AG08395 (cell line): ENCODE measurements at regions not wholly inside any gene's neighbourhood (a gene's known extent, or its start where the extent isn't known, plus 50 kb on each side); places are given as distances from the start of the nearest gene placed in this dataset.
"Not testable (repeated sequence)": the region's sequence is repeated elsewhere in the genome, so short reads cannot be mapped to it uniquely, and the experiment has no call there.

Source experiments
- DNase-seq: peaks from one replicate; pipeline ENCODE4 v3.0.0; 2012; ENCODE audit warnings: mixed read lengths, low spot score

DNA sequence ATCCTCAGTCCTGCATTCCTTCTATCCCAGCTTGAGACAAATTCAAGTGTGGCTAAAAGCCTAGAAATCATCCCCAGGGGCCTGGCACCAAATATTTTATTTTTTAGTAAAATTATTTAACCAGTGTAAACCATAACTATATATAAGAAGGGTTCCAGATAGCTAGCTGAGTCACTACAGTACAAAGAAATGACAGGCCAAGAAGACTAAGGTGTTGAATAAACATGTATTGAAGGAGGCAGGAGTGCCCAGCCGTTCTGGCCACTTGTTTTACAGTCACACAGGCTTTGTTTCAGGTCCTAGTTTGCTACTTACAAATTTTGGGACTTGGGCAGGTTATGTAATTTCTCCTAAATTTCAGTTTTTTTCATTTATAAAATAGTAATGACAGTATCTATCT lies 225.9 kb upstream of the PITX2 start:
- no peak for DNase-seq

DNA sequence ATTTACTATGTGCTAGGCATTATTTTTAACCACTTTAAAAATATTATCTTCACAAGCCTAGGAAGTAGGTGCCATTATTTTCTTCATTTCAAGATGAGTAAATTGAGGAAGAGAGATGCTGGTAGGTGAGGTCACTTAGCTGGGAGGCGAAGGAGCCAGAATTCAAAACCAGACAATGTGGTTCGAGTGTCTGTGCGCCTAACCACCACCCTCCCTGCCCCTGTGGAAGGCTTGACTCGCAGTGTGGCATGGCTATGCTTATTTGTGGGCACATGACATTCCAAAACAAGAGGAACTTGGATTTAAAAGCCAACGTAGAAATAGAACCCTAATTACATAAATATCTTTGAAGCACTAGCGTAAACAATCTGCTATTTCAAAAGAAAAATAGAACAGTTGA lies 226.6 kb upstream of the PITX2 start:
- no peak for DNase-seq

DNA sequence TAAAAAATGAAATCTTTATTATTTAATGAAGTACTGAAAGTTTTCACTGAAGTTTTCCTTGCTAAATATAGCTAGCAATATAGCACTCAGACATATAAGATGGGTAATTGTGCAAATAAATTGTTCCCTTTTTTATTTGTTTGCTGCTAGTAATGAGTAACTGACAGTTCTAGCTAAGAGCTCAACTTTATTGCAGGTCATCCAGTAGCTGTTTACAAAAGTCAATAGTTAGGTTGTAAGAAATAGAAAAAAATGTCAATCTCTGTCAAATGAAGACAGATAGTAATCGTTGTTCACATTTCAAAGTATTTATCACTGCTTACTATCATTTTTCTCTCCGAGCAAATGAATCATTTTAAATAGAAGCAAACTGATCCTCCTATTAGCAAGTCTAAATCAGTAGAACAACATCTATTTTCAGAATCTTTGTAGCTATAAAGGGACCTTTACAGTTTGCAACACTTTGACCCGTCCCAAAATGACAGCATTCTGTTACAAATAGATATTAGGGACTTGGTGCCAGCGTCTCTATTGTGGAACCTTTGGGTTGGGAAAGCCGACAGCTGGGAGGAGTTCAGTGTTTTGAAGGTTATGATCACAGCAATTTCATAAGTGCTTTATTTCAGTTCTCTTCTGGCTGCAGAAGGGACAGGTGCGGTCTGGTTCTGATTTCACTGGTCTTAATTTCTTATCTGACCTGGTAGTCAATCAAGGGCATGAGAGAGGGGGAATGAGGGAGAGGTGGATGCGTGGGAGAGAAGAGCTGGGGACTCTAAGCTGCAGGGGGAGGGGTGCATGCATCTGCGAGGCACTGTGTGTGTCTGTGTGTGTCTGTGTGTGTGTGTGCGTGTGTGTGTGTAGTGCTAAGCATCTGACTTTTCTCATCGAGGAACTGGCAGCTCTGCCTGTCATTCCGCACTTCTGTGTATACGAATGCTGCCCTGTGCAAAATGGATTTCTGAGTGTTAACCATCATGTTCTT lies 227.9 kb upstream of the PITX2 start:
- no peak for DNase-seq

DNA sequence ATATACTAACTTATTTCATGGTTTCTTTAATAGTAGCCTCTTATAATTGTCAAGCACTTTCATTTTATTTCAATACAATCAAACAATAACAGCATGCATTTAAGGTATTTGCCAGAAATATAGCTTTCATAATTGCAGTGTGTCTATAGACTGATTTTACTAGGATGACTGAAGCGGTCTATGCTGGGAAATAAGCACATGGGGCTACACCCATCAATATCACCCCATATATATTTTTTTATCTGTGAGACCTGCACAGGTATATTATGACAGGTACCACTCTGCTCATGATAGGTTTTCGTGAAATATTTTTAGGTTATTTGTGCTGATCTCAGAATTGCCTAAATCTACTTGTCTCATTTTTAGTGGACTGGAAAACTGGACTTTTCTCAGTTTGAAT lies 229.1 kb upstream of the PITX2 start:
- DNase-seq = no peak

DNA sequence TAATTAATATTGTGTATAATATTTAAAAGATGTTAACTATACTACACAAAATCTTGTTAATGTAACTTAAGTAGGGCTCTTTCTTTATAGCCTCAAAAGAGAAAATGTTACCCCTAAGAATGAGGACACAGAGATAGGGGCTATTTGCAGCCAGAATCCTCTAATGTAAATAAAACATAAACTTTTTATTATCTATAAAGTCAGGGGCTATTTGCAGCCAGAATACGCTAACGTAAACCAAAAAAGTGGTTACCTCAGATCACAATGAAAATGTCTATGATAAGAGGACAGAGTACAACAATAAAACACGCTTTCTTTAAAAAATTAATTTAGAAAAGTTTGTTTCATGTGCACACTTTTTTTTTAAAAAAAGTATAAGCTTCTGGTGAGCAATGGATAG lies 229.9 kb upstream of the PITX2 start:
- no peak for DNase-seq

DNA sequence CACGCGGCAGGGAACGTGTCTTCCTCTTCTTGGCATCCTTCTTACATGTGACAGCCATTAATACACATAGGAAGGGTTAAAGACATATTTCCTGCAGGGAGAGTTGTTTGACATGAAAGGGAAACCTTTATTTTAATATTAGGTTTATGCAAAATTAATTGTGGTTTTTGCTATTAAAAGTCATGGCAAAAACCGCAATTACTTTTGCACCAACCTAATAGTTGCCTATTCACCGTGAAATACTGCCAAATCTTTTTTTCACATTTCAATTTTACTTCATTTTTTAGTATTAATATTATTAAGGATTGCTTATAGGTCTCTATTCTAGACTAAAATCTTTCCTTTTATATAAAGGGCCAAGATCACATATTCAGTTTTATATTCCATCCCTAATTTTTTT lies 230.4 kb upstream of the PITX2 start:
- DNase-seq = no peak

DNA sequence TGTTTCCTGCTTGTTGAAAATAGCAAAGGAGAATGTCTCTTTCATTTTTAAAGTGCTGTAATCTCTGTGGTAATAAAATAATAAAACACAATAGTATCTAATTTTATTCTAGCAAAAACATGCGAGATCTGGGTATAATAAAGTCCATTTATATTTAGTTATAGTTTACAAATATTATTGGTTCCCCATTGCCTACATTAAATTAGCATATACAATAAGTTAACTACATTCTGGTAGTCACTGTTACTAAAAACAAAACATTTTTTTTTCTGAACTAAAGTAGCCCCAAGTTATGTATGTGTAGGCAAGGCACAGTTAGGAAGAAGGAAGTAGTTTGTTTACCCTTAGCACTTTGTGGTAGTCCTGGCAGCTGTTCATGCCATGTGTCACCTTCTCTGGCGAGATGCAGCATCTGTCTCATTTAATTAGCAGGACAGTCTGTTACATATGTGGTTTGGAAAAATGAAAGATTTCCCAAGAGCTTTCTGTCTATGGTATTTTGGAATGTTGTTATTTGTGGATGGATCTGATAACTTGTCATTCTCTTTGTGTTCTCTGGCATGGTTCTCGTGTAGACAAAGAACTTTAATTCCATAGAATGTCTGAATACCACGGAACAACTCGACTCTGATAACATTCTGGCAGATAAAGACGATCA lies 231.3 kb upstream of the PITX2 start:
- peak; percentile 78 for DNase-seq

DNA sequence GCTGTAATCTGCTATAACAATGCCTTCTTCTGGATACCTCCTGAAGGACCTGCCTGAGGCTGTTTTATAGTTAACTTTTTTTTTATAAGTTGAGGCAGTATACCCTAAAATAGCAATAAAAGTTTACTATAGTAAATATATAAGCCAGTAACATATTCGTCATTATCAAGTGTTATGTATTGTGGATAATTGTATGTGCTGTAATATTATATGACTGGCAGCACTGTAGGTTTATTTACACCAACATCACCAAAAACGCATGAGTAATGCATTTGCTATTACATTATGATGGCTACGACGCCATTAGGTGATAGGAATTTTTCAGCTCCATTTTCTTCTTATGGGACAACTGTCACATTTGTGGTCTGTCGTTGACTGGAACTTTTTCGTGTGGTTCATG lies 237.2 kb upstream of the PITX2 start:
- no peak for DNase-seq

DNA sequence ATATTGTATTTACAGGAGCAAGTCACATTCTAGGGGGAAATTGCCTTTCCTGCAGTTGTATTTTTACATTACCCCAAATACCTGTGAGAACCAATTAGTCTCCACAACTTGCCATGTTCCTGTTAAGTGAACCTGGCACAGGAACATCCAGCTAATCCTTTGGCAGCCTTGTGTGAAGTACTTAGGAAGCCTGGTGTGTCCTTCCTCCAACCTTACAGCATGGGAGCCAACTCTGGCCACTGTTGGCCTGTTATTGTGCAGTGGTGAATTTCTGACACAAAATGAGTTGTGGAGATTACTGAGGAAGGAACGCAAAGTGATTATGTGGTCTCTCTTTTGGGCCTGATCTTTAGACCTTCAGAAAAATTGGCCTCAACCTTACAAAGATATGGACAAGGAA lies 238.0 kb upstream of the PITX2 start:
- DNase-seq = no peak

DNA sequence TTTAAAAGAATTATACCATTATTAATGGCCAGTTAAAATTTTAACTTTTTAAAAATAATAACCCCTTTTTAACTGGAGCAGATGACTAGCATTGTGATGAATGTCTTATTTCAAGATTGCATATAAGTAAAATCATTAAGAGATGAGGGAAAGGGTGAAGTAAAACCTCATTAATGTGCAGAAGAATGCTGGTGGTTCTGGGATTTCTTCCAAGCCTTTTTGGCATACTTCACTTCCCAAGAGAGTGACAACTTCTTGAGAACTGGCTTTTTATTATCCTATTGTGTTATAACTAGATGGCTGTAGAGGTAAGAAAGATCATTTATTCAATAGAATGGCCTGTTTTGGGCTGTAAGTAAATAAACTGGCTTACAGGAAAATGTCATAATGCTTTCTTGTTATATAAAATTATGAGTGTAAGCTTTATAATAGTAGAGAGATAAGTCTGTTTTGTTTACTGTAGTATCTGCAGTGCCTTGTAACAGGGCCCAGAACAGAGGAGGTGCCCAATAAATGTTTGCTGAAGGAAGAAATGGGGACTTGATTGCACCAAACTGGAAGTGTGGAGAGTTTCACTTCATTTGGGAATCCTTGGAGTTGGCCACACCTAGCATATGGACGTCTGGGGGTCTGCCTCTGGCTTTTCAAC lies 242.9 kb upstream of the PITX2 start:
- peak; percentile 29 for DNase-seq

DNA sequence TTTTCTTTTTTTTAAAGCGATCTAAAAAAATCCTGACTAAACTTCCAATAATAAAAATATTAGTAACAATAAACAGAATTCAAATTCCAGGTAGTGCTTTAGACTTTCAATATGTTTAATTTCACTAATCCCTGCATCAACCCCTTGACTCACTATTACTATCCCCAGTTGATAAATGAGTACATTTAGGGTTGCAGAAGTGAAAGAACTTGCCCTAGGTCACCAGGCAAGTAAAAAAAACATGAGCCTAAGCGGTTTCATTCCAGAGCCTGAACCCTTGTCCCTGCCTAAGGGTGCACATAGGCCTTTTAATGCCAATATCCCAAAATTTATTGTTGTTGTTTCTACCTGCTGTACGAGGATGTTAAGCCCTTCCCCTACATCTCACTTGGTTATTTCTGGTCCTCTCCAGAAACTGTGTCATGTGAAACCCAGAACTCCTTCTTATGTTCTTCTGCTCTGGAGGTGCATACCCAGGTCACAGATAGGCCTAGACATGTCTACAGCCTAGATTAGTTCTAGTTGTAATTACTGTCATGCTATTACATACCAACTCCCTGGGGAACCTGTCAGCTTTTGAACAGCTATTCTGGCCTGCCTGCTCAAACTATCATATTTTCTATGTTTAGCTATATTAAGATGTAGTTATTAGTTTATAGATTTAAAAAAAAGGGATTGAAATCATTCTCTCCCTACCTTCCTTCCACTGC lies 244.5 kb upstream of the PITX2 start:
- DNase-seq = no peak

DNA sequence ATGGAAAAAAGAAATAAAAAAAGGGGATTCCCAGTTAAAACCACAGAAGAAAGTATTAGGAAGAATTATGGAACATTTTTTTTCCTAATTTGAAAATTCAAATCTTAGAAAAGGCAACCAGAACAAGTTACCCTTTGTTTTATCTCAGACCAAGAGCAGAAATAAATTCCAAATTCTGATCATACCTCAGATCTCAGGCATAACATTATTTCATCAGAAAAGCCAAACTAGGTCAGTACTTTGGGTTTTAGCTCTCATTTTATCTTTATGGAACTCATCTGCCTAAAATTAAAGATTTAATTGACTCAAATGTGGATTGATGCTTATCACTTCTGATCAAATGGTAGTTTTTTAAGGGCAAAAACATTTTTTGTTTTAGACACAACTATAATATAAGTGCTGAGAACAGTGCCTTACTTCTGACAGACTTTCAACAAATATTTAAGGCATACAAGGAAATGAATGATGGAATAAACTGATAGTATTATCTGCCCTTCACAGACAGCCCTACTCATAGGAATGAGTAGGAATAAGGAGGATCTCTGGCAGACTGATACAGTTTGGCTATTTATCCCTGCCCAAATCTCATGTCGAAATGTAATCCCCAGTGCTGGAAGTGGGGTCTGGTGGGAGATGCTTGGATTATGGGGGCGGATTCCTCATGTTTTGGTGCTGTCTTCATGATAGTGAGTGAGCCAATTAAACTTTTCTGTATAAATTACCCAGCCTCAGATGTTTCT lies 245.3 kb upstream of the PITX2 start:
- DNase-seq = no peak

DNA sequence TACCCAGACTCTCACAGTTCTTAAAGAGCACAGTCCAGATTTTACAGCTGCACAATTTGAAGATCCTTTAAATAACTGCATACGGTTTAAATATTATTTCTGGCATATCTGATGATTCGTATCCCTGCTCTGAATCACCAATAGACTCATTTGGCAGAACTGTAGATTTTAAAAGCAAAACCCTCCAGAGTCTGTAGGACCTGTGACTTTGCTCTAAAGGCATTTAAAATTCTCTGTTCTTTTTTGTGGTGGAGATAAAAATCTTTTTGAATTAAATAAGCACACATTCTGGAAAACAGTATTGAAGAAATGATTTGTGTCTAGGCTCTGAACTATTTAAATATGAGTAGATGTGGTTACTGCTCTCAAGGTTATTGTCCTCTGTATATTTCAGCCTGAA lies 246.2 kb upstream of the PITX2 start:
- peak; percentile 70 for DNase-seq

DNA sequence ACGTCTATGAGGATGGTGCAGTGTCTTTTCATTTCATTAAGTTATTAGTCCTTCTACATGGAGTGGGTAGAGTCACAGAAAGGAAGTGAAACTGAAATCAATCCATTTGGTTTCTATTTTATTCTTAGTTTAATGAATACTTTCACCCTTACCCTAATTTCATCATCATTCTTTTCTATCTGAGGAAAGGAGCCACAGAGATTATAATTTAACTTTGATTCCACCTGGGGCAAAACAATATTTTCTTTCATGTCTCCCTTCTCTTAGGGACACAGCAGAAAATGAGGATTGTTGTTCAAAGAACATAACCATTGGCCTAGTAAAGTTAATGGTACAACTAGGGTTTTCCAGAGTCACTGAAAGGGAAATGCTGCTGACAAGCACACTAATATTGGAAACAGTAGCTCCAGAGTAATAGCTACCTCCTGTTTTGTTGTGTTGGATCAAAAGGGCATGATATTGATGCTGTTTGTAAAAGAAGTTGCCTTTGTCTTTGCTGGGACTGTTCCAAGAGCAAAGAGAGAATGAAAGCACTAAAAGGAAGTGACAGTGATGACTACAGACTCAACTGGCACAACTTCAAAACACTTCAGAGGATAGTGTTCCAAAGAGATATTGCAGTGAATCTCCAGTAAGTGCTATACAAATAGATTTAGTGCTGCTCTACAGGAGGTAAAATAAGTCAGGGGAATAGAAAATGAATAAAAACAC lies 247.1 kb upstream of the PITX2 start:
- no peak for DNase-seq

DNA sequence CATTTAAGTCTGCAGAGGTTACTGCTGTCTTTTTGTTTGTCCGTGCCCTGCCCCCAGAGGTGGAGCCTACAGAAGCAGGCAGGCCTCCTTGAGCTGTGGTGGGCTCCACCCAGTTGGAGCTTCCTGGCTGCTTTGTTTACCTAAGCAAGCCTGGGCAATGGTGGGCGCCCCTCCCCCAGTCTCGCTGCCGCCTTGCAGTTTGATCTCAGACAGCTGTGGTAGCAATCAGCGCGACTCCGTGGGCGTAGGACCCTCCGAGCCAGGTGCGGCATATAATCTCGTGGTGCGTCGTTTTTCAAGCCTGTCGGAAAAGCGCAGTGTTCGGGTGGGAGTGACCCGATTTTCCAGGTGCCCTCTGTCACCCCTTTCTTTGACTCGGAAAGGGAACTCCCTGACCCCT lies 253.3 kb upstream of the PITX2 start:
- DNase-seq = not testable (repeated sequence)

DNA sequence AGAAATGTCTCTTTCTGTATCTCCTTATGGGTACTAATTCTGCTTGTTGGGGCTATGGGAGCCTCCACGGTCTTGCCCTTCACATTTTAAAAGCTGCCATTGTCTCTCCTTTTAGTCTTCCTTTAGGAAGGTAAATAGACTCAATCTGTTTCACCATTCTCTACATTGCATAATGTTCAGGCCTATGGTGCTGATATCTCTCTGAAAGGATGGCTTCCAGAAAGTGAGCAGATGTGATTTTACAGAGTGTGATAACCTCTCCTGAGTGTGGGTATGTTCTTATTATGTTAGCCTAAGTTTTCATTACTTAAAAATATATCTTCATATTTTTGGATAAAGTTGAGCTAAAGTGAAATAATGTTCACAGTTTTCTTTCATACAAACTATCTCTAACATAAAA lies 254.0 kb upstream of the PITX2 start:
- no peak for DNase-seq

DNA sequence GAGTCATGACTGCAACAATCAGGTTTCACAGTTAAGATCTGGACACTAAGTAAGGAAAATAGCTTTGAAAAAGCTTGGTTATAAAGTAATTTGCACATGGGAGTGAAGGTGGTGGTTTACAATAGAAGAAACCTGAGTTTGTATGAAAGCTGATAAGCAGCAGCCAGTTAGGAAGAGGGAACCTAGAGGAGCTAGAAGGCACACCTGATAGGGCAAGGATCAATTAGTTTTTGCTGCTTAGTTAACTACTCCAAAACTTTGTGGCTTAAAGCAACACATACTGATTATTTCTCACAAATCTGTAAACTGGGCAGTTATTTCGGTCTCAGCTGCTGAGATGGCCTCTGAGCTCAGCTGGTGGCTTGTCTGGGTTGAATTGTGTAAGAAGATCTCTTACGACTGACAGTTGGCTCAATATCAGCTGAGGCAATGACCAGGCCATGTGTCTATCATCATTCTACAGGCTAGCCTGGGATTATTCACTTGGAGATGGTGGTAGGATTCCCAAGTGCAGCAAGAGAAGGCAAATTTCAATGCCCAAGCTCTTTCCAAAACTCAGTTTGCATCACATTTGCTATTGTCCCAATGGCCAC lies 255.0 kb upstream of the PITX2 start:
- no peak for DNase-seq

DNA sequence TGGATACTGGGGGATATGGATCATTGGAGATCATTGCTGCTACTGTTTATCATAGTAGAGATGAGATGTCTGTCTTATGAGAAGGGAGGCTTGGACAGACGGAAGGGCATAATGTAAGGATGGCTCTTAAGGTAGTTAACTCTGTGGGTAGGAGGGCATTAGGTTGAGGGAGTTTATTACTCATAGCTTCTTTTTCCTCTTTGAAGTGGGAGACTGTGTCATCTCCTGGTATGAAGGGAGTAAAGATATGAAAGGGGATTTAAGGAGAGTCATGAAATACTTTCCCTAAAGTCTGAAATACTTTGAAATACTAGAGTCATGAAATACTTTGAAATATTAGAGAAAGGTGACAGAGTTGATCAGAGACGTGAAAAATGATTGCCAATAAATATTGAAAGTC lies 255.5 kb upstream of the PITX2 start:
- DNase-seq = no peak

DNA sequence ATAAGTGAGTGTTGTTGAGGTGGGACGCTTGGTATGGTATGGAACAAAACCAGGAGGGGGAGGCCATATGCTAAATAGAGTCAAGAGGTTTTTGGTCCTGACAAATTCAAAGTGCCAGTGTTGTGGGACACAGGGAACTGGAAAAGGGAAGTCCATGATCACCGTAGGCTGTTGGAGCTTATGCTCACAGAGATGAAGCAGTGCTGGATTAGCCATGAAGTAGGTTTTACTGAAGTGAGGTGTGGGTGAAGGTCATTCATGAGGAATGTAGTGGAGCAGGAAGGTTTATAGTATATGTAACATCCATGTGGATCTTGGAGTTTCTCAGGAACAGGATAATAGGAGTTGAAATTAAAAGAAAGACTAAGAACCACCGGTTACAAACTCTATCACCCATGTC lies 256.1 kb upstream of the PITX2 start:
- DNase-seq = no peak

DNA sequence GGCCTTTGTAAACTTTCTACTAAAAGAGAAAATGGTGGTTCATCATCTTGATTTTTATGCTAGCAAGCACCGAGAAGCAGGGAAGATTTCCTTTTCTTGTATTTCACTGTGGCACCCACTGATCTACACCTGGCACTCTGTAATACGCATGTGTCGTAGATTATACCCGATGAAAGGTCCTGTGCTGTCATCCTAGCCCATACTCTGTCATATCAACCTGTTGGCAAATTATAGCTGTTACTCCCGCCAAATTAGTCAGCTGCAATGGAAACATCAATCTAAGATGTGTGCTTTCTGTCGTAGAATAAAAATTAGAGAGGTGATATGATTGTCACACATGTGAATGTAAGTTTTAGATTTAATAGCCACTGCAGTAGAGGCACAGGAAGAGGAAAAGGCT lies 263.4 kb upstream of the PITX2 start:
- DNase-seq = no peak

DNA sequence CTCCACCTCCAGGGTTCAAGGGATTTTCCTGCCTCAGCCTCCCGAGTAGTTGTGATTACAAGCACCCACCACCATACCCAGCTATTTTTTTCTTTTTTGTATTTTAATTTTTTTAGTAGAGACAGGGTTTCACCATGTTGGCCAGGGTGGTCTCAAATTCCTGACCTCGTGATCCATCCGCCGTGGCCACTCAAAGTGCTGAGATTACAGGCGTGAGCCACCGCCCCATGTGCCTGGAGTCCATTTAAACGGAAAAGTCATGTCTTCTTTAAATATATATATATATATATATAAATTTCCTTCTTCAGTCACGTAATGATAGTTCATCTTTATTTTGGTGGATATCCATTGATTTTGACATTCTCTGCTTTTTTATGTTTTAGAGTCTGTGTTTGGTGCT lies 264.0 kb upstream of the PITX2 start:
- DNase-seq = no peak
